Neural cell (in vitro differentiated cells): ENCODE measurements at regions not wholly inside any gene's neighbourhood (a gene's known extent, or its start where the extent isn't known, plus 50 kb on each side); places are given as distances from the start of the nearest gene placed in this dataset.

Source experiments
- H2AFZ ChIP-seq: fragments of 200-600, 300-800 bp; sonication (generic), shearing (Covaris generic); 2 replicates; pipeline ENCODE4 v1.6.0; 2014; ENCODE audit warnings: low read depth, mild to moderate bottlenecking, antibody characterized with exemption, low read length, moderate library complexity
- H3F3A ChIP-seq: fragments of 200-600 bp; shearing (Covaris generic); 2 replicates; pipeline ENCODE4 v1.6.1; 2016; ENCODE audit warnings: mild to moderate bottlenecking, moderate library complexity, mixed read lengths, antibody characterized with exemption, low read length; ENCODE audit not compliant: insufficient read depth, poor library complexity, severe bottlenecking
- H3K27ac ChIP-seq: fragments of 200-600, 300-800 bp; sonication (generic), shearing (Covaris generic); 2 replicates; pipeline ENCODE4 v1.5.1; 2014; ENCODE audit warnings: mild to moderate bottlenecking, low read length, moderate library complexity
- H3K27me3 ChIP-seq: fragments of 300-800, 200-600 bp; sonication (generic), shearing (Covaris generic); 2 replicates; pipeline ENCODE4 v1.6.0; 2014; ENCODE audit warnings: mild to moderate bottlenecking, low read depth, low read length, moderate library complexity; ENCODE audit not compliant: insufficient read depth
- H3K36me3 ChIP-seq: fragments of 300-800, 200-600 bp; sonication (generic), shearing (Covaris generic); 2 replicates; pipeline ENCODE4 v1.5.1; 2014; ENCODE audit warnings: mild to moderate bottlenecking, antibody characterized with exemption, low read length, moderate library complexity; ENCODE audit not compliant: insufficient read depth
- H3K4me2 ChIP-seq: fragments of 300-800, 200-600 bp; sonication (generic), shearing (Covaris generic); 2 replicates; pipeline ENCODE4 v1.6.0; 2014; ENCODE audit warnings: mild to moderate bottlenecking, low read length
- H3K4me3 ChIP-seq: fragments of 300-800, 200-600 bp; sonication (generic), shearing (Covaris generic); 2 replicates; pipeline ENCODE4 v1.5.1; 2014; ENCODE audit warnings: mild to moderate bottlenecking, low read length, moderate library complexity
- H3K79me2 ChIP-seq: fragments of 200-600 bp; shearing (Covaris generic); replicated peaks from 2 replicates; pipeline ENCODE4 v1.6.0; 2014; ENCODE audit warnings: mild to moderate bottlenecking, low read length, moderate library complexity; ENCODE audit not compliant: insufficient read depth
- H3K9ac ChIP-seq: fragments of 300-800, 200-600 bp; sonication (generic), shearing (Covaris generic); 2 replicates; pipeline ENCODE4 v1.6.1; 2016; ENCODE audit warnings: mild to moderate bottlenecking, low read length, mixed read lengths
- H3K9me2 ChIP-seq: fragments of 200-600 bp; shearing (Covaris generic); 2 replicates; pipeline ENCODE4 v1.6.1; 2016; ENCODE audit warnings: mild to moderate bottlenecking, low read length, mixed read lengths; ENCODE audit not compliant: insufficient read depth
- H3K9me3 ChIP-seq: fragments of 200-600, 300-800 bp; sonication (generic), shearing (Covaris generic); 2 replicates; pipeline ENCODE4 v1.6.1; 2016; ENCODE audit warnings: mild to moderate bottlenecking, mixed run types, low read length, moderate library complexity, mixed read lengths
- H4K20me1 ChIP-seq: fragments of 200-600 bp; shearing (Covaris generic); 2 replicates; pipeline ENCODE4 v1.6.1; 2016; ENCODE audit warnings: mild to moderate bottlenecking, mixed run types; ENCODE audit not compliant: insufficient read depth
- EP300 ChIP-seq: fragments of 450-650 bp; conservative IDR thresholded peaks from 2 replicates; pipeline ENCODE4 v1.6.1; 2014; ENCODE audit warnings: antibody characterized with exemption, mild to moderate bottlenecking, moderate library complexity; ENCODE audit not compliant: poor library complexity, severe bottlenecking
- EZH2 ChIP-seq: fragments of 200-600, 300-800 bp; shearing (Covaris generic), sonication (generic); IDR thresholded peaks from 2 replicates; pipeline ENCODE4 v1.6.1; 2014; ENCODE audit warnings: antibody characterized with exemption, low read length, borderline replicate concordance, mild to moderate bottlenecking; ENCODE audit not compliant: insufficient read depth, poor library complexity, severe bottlenecking
- MXI1 ChIP-seq: fragments of 450-650 bp; conservative IDR thresholded peaks from 2 replicates; pipeline ENCODE4 v1.6.1; 2014; ENCODE audit warnings: antibody characterized with exemption, mild to moderate bottlenecking; ENCODE audit not compliant: poor library complexity, severe bottlenecking
- POLR2AphosphoS5 ChIP-seq: IDR thresholded peaks from 2 replicates; pipeline ENCODE4 v1.6.1; 2012
- RAD21 ChIP-seq: fragments of 450-650 bp; conservative IDR thresholded peaks from 2 replicates; pipeline ENCODE4 v1.6.1; 2014; ENCODE audit warnings: antibody characterized with exemption, mild to moderate bottlenecking, moderate library complexity
- REST ChIP-seq: IDR thresholded peaks from 2 replicates; pipeline ENCODE4 v1.6.1; 2012; ENCODE audit warnings: borderline replicate concordance
- SMC3 ChIP-seq: fragments of 450-650 bp; conservative IDR thresholded peaks from 2 replicates; pipeline ENCODE4 v1.6.1; 2014; ENCODE audit warnings: antibody characterized with exemption, mild to moderate bottlenecking, moderate library complexity; ENCODE audit not compliant: poor library complexity
- TAF1 ChIP-seq: IDR thresholded peaks from 2 replicates; pipeline ENCODE4 v1.6.1; 2012; ENCODE audit warnings: low read depth
- TF ChIP-seq, protein P1 (sequence below): fragments of 450-650 bp; IDR thresholded peaks from 2 replicates; pipeline ENCODE4 v1.5.1; 2014; ENCODE audit warnings: antibody characterized with exemption, mild to moderate bottlenecking, moderate library complexity; ENCODE audit not compliant: poor library complexity, severe bottlenecking

DNA sequence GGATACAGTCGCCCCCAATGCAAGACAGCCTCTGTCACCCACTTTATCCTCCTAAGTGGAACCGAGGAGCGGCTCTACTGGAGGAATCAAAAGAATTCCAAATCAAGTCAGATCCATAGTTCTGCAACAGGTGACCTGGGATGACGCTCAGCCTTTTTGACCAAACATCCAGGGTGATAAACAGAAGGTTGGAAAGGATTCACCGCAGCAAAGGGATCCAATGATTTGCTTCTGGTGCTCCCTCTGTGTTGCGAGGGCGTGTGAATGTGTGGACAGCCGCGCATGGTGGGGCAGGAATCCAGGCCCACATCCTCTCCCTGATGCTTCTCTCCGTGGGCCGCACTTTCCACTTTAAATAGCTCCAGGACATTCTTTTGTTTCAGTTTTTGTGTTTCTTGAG is 116.8 kb upstream of the CDH4 start:
- Histone ChIP-seq H3K27ac (no peak overlapping the region), H3K9me2 (no peaks in the 10 kb centered on the region), H3F3A (no peaks in the 10 kb centered on the region), H4K20me1 (no peaks in the 10 kb centered on the region), H3K79me2 (no peaks in the 10 kb centered on the region), H2AFZ (no peak overlapping the region), H3K27me3 (no peaks in the 10 kb centered on the region), H3K4me3 (no peak overlapping the region), H3K9me3 (no peaks in the 10 kb centered on the region), H3K36me3 (no peaks in the 10 kb centered on the region), H3K9ac (no peak overlapping the region), H3K4me2 (no peak overlapping the region)
- no peak for TF ChIP-seq EZH2
- no peak for TF ChIP-seq MXI1
- no peak for TF ChIP-seq TAF1
- no peak for TF ChIP-seq RAD21
- TF ChIP-seq EP300, result no peak
- TF ChIP-seq, protein P1, sequence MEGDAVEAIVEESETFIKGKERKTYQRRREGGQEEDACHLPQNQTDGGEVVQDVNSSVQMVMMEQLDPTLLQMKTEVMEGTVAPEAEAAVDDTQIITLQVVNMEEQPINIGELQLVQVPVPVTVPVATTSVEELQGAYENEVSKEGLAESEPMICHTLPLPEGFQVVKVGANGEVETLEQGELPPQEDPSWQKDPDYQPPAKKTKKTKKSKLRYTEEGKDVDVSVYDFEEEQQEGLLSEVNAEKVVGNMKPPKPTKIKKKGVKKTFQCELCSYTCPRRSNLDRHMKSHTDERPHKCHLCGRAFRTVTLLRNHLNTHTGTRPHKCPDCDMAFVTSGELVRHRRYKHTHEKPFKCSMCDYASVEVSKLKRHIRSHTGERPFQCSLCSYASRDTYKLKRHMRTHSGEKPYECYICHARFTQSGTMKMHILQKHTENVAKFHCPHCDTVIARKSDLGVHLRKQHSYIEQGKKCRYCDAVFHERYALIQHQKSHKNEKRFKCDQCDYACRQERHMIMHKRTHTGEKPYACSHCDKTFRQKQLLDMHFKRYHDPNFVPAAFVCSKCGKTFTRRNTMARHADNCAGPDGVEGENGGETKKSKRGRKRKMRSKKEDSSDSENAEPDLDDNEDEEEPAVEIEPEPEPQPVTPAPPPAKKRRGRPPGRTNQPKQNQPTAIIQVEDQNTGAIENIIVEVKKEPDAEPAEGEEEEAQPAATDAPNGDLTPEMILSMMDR, result no peak
- TF ChIP-seq SMC3, result no peak

DNA sequence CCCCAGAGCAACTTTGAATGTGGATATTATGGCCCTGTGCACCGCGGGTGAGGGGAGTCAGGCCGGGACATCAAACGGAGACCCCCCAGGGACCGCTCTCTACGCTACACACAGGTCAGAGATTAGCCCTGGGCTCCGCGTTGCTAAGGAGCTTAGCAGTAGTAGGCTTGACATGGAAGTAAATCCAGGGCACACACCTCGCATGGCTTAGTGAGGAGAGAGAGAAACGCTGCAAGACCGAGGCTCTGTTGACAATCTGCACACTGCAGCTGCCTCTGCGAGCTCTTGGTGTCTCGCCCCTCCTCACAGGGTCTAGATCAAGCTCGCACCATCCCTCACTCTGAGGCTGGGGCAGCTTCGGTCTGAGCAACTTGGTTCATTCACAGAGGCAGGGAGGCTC is 116.1 kb upstream of the CDH4 start:
- H3F3A ChIP-seq, result no peaks in the 10 kb centered on the region
- no peaks in the 10 kb centered on the region for H4K20me1 ChIP-seq
- H3K27ac ChIP-seq, result no peak overlapping the region
- no peak overlapping the region for H3K4me3 ChIP-seq
- no peaks in the 10 kb centered on the region for H3K36me3 ChIP-seq
- no peak overlapping the region for H2AFZ ChIP-seq
- H3K9me3 ChIP-seq, result no peaks in the 10 kb centered on the region
- no peak overlapping the region for H3K4me2 ChIP-seq
- H3K79me2 ChIP-seq, result no peaks in the 10 kb centered on the region
- H3K9ac ChIP-seq, result no peak overlapping the region
- no peaks in the 10 kb centered on the region for H3K9me2 ChIP-seq
- TF ChIP-seq SMC3 (peak; percentile 10), EP300 (no peak), REST (no peak), RAD21 (no peak)
- H3K27me3 ChIP-seq, result no peaks in the 10 kb centered on the region

DNA sequence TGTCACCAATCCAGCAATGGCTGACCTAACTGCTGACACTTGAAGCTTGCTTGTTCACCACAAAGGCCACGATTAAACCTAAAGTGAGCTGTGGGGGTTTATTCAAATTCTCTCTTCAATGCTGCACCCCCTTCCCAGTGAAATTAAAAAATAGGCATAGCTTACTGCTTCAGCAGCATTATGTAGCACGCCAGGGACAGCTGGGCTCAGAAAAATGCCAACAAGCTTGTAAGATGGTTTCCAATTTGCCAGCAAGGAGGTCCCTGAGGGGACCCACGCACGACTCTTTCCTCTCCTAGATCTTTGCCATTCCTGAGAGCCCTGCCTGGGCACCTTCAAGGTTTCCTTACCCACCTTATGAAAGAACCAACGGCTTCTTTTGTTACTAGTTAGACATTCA is 113.5 kb upstream of the CDH4 start:
- Histone ChIP-seq H3K36me3 (no peaks in the 10 kb centered on the region), H3K4me2 (no peak overlapping the region), H3K27ac (peak overlapping the region; percentile 53), H2AFZ (no peak overlapping the region), H4K20me1 (no peaks in the 10 kb centered on the region), H3K9me3 (no peaks in the 10 kb centered on the region), H3F3A (no peaks in the 10 kb centered on the region), H3K9me2 (no peaks in the 10 kb centered on the region), H3K27me3 (no peaks in the 10 kb centered on the region), H3K79me2 (no peaks in the 10 kb centered on the region), H3K9ac (no peak overlapping the region), H3K4me3 (no peak overlapping the region)
- no peak for TF ChIP-seq SMC3
- TF ChIP-seq MXI1, result no peak
- TF ChIP-seq EZH2, result no peak
- no peak for TF ChIP-seq POLR2AphosphoS5
- TF ChIP-seq, protein P1, result no peak
